WTC11 (cell line): ENCODE measurements at regions not wholly inside any gene's neighbourhood (a gene's known extent, or its start where the extent isn't known, plus 50 kb on each side); places are given as distances from the start of the nearest gene placed in this dataset.

ENCODE experiments used
- CREB1 ChIP-seq: sonication (generic); formaldehyde crosslinking; IDR thresholded peaks from 2 replicates; pipeline ENCODE4 v1.8.0; 2023; ENCODE audit warnings: mild to moderate bottlenecking, missing genetic modification reagents
- CTCF ChIP-seq: fragments of 200-600 bp; IDR thresholded peaks from 2 replicates; pipeline ENCODE4 v1.8.0; 2022; ENCODE audit warnings: antibody characterized with exemption
- ESRRA ChIP-seq: sonication (generic); formaldehyde crosslinking; IDR thresholded peaks from 2 replicates; pipeline ENCODE4 v1.8.1; 2022; ENCODE audit warnings: mild to moderate bottlenecking, missing genetic modification reagents, borderline replicate concordance
- JUN ChIP-seq: sonication (generic); formaldehyde crosslinking; IDR thresholded peaks from 2 replicates; pipeline ENCODE4 v1.8.0; 2023; ENCODE audit warnings: mild to moderate bottlenecking, missing genetic modification reagents
- SMAD3 ChIP-seq: sonication (generic); formaldehyde crosslinking; IDR thresholded peaks from 2 replicates; pipeline ENCODE4 v1.8.0; 2022; ENCODE audit warnings: missing genetic modification reagents, mild to moderate bottlenecking, borderline replicate concordance
- TEAD4 ChIP-seq: sonication (generic); formaldehyde crosslinking; IDR thresholded peaks from 2 replicates; pipeline ENCODE4 v1.8.0; 2022; ENCODE audit warnings: mild to moderate bottlenecking, missing genetic modification reagents
- TF ChIP-seq, protein P1 (sequence below): fragments of 250-450 bp; sonication (Bioruptor Pico); IDR thresholded peaks from 2 replicates; pipeline ENCODE4 v2.1.2; 2022; ENCODE audit warnings: mild to moderate bottlenecking, moderate library complexity

DNA sequence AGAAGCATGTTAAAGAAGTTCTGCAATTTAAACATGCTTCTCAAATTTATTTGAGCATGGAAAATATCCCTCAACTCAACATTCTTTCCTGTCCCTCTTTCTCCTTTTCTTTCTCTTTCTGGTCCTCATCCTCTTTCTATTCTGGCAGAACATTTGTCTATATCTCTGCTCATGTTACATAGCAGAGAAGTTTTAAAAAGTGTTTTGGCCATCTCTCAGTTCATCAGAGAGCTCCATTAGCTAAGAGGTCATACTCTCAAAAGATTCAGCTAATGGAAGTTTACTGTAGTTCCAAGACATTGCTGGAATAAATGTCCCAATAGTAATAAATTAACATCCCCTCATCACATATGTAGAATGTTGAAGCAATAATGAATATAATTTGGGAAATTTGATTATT, 53.5 kb downstream of the XCL2 start:
- TF ChIP-seq CTCF, result no peak
- TF ChIP-seq SMAD3, result no peak
- TF ChIP-seq ESRRA (CRISPR knock-in tag), result no peak
- TF ChIP-seq CREB1 (CRISPR knock-in tag), result no peak
- no peak for TF ChIP-seq TEAD4
- TF ChIP-seq, protein P1, sequence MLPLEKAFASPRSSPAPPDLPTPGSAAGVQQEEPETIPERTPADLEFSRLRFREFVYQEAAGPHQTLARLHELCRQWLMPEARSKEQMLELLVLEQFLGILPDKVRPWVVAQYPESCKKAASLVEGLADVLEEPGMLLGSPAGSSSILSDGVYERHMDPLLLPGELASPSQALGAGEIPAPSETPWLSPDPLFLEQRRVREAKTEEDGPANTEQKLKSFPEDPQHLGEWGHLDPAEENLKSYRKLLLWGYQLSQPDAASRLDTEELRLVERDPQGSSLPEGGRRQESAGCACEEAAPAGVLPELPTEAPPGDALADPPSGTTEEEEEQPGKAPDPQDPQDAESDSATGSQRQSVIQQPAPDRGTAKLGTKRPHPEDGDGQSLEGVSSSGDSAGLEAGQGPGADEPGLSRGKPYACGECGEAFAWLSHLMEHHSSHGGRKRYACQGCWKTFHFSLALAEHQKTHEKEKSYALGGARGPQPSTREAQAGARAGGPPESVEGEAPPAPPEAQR (CRISPR knock-in tag), result no peak
- no peak for TF ChIP-seq JUN (CRISPR knock-in tag)
